NCI-H524 (cell line): ENCODE measurements at regions not wholly inside any gene's neighbourhood (a gene's known extent, or its start where the extent isn't known, plus 50 kb on each side); places are given as distances from the start of the nearest gene placed in this dataset.

Experiments
- DNase-seq, 2 experiments: peaks; one replicate each; lab custom pipeline; 2025; lab: John Stamatoyannopoulos, UW

GRCh38 chr4:104772849-104773248, 278.2 kb upstream of the CXXC4 start:
- no peak for DNase-seq

- DNase-seq, result no peak
These were observed 300.7 kb upstream of the CXXC4 start for GRCh38 chr4:104795264-104795939.

GRCh38 chr4:104811727-104812126, 317.0 kb upstream of the CXXC4 start:
- no peak for DNase-seq

GRCh38 chr4:104815665-104816064, 321.0 kb upstream of the CXXC4 start:
- DNase-seq, result no peak

- DNase-seq, result no peak
These were observed 323.9 kb upstream of the CXXC4 start for GRCh38 chr4:104818579-104818978.

- DNase-seq, result no peak
These were observed 320.5 kb upstream of the TET2 start for GRCh38 chr4:104826171-104826570.

GRCh38 chr4:104829761-104830160, 316.9 kb upstream of the TET2 start:
- no peak for DNase-seq

GRCh38 chr4:104848597-104849225, 298.0 kb upstream of the TET2 start:
- DNase-seq, result no peak

GRCh38 chr4:104859601-104860237, 287.0 kb upstream of the TET2 start:
- DNase-seq, result no peak

- peak; percentile 18 to 75 for DNase-seq
These were observed 286.2 kb upstream of the TET2 start for GRCh38 chr4:104860238-104861123.

- DNase-seq, result no peak
These were observed 279.9 kb upstream of the TET2 start for GRCh38 chr4:104866809-104867208.

GRCh38 chr4:104868533-104868932, 278.1 kb upstream of the TET2 start:
- no peak for DNase-seq

- no peak for DNase-seq
These were observed 277.7 kb upstream of the TET2 start for GRCh38 chr4:104868958-104869357.

- no peak for DNase-seq
These were observed 276.8 kb upstream of the TET2 start for GRCh38 chr4:104869831-104870230.

GRCh38 chr4:104870495-104871233, 276.0 kb upstream of the TET2 start:
- no peak for DNase-seq

- DNase-seq, result no peak
These were observed 267.7 kb upstream of the TET2 start for GRCh38 chr4:104878936-104879335.

- no peak for DNase-seq
These were observed 267.3 kb upstream of the TET2 start for GRCh38 chr4:104879367-104879766.

GRCh38 chr4:104879854-104880253, 266.8 kb upstream of the TET2 start:
- no peak for DNase-seq

GRCh38 chr4:104881136-104881886, 265.4 kb upstream of the TET2 start:
- DNase-seq, result no peak

GRCh38 chr4:104890598-104891275, 255.9 kb upstream of the TET2 start:
- peak in 1 of 2 experiments; percentile 0 for DNase-seq
